Endothelial cell of umbilical vein (primary cell): ENCODE measurements at regions not wholly inside any gene's neighbourhood (a gene's known extent, or its start where the extent isn't known, plus 50 kb on each side); places are given as distances from the start of the nearest gene placed in this dataset.

Experiments used
- BruUV-seq: library from RNA; stranded (reverse); fragments of 400-500 nt; replicated peaks from 2 replicates; lab custom pipeline; 2021; lab: Mats Ljungman, UMichigan
- CTCF ChIA-PET: fragments of 300-600, 350-600 bp; sonication (Branson Sonifier 250); formaldehyde crosslinking; loops from one replicate; lab custom pipeline; 2021; ENCODE audit warnings: antibody characterized with exemption, inconsistent platforms; lab: Charles Lee
- POLR2A ChIA-PET: fragments of 300-600, 350-600 bp; sonication (Branson Sonifier 250); formaldehyde crosslinking; loops from one replicate; lab custom pipeline; 2021; ENCODE audit warnings: antibody characterized with exemption, inconsistent platforms; lab: Charles Lee
- DNase-seq: peaks from one replicate; pipeline ENCODE4 v3.0.0-alpha.2; 2011; ENCODE audit warnings: low read depth, low spot score
- FAIRE-seq: peaks from 2 replicates; lab custom pipeline; 2011; peaks lifted over from hg19 to GRCh38; lab: Jason Lieb, UNC
- H2AFZ ChIP-seq: 2 replicates; pipeline ENCODE4 v1.6.0; 2012; ENCODE audit warnings: low read depth, low read length, control low read depth, inconsistent platforms
- H3K27ac ChIP-seq: 2 replicates; pipeline ENCODE4 v1.5.1; 2011; ENCODE audit warnings: low read depth, mild to moderate bottlenecking, control low read depth, low read length, moderate library complexity; ENCODE audit not compliant: insufficient read depth
- H3K27me3 ChIP-seq, 2 experiments: 2 replicates each; pipeline versions ENCODE4 v1.6.0 to v1.6.1; 2011; ENCODE audit warnings: low read length in 2 of 2, mixed read lengths in 1 of 2; ENCODE audit not compliant: control insufficient read depth in 2 of 2, insufficient read depth in 2 of 2
- H3K36me3 ChIP-seq, 2 experiments: 2 replicates in 1 of 2; 3 replicates in 1 of 2; pipeline ENCODE4 v1.5.1; 2011; ENCODE audit warnings: low read length in 2 of 2, mild to moderate bottlenecking in 1 of 2, moderate library complexity in 1 of 2; ENCODE audit not compliant: control insufficient read depth in 2 of 2, insufficient read depth in 2 of 2; ENCODE audit errors: extremely low read depth in 1 of 2
- H3K4me1 ChIP-seq: 3 replicates; pipeline ENCODE4 v1.5.1; 2011; ENCODE audit warnings: mild to moderate bottlenecking, low read length; ENCODE audit not compliant: control insufficient read depth, insufficient read depth; ENCODE audit errors: extremely low read depth
- H3K4me2 ChIP-seq: 2 replicates; pipeline ENCODE4 v1.6.1; 2011; ENCODE audit warnings: low read length, control low read depth, mixed read lengths; ENCODE audit not compliant: insufficient read depth
- H3K4me3 ChIP-seq, 3 experiments: fragments of 200-600 bp in 1 of 3; sonication (generic), shearing (Covaris generic) in 1 of 3; replicated peaks in 1 of 3; 2 replicates each; pipeline ENCODE4 v1.5.1; 2011 to 2016; ENCODE audit warnings: control low read depth in 3 of 3, low read length in 3 of 3, mild to moderate bottlenecking in 2 of 3, inconsistent platforms in 1 of 3, low read depth in 1 of 3, moderate library complexity in 1 of 3; ENCODE audit not compliant: insufficient read depth in 1 of 3
- H3K79me2 ChIP-seq: 2 replicates; pipeline ENCODE4 v1.6.0; 2012; ENCODE audit warnings: low read length, inconsistent platforms; ENCODE audit not compliant: control insufficient read depth, insufficient read depth
- H3K9ac ChIP-seq: replicated peaks from 2 replicates; pipeline ENCODE3; 2011; ENCODE audit warnings: low read length, control low read depth; ENCODE audit not compliant: insufficient read depth; ENCODE audit errors: extremely low read depth
- H3K9me1 ChIP-seq: replicated peaks from 3 replicates; pipeline ENCODE4 v1.6.0; 2011; ENCODE audit warnings: mild to moderate bottlenecking, low read length; ENCODE audit not compliant: control insufficient read depth, insufficient read depth; ENCODE audit errors: extremely low read depth
- H3K9me3 ChIP-seq: replicated peaks from 2 replicates; pipeline ENCODE4 v1.5.1; 2012; ENCODE audit warnings: low read length, inconsistent platforms; ENCODE audit not compliant: control insufficient read depth, insufficient read depth
- H4K20me1 ChIP-seq: replicated peaks from 2 replicates; pipeline ENCODE3; 2011; ENCODE audit warnings: mild to moderate bottlenecking, low read length; ENCODE audit not compliant: control insufficient read depth, insufficient read depth; ENCODE audit errors: extremely low read depth
- EZH2 ChIP-seq: IDR thresholded peaks from 2 replicates; pipeline ENCODE4 v1.6.1; 2012; ENCODE audit warnings: borderline replicate concordance, low read depth, mild to moderate bottlenecking, moderate library complexity, low read length, inconsistent platforms; ENCODE audit not compliant: severe bottlenecking
- FOS ChIP-seq: IDR thresholded peaks from 2 replicates; pipeline ENCODE4 v1.6.1; 2011; ENCODE audit warnings: mild to moderate bottlenecking, low read length, moderate library complexity, borderline replicate concordance; ENCODE audit not compliant: insufficient read depth
- GATA2 ChIP-seq: IDR thresholded peaks from 2 replicates; pipeline ENCODE4 v1.7.0; 2011; ENCODE audit warnings: low read depth, mild to moderate bottlenecking, moderate library complexity, mixed read lengths, low read length; ENCODE audit not compliant: insufficient read length, insufficient read depth
- JUN ChIP-seq: IDR thresholded peaks from 2 replicates; pipeline ENCODE4 v1.6.1; 2011; ENCODE audit warnings: borderline replicate concordance, low read depth; ENCODE audit not compliant: insufficient read length, insufficient read depth
- MYC ChIP-seq: IDR thresholded peaks from one replicate; pipeline ENCODE4 v1.6.1; 2011; ENCODE audit warnings: mild to moderate bottlenecking, low read depth, low read length
- POLR2A ChIP-seq: IDR thresholded peaks from 2 replicates; pipeline ENCODE4 v1.6.1; 2012; ENCODE audit warnings: low read depth, mild to moderate bottlenecking, control low read depth, low read length
- POLR2AphosphoS5 ChIP-seq: IDR thresholded peaks from 2 replicates; pipeline ENCODE4 v1.6.1; 2012; ENCODE audit warnings: low read depth, mild to moderate bottlenecking, control low read depth, low read length, moderate library complexity; ENCODE audit not compliant: insufficient read depth
- dilution Hi-C: fragments of 300-500 bp; cut with MboI; formaldehyde crosslinking; loops from one replicate; pipeline ENCODE4 v1.15.0; 2019; ENCODE audit warnings: low sequenced_read_pairs; ENCODE audit not compliant: extremely low pct_ligation_motif_present
- intact Hi-C: fragments of 100-400 bp; cut with micrococcal nuclease; formaldehyde crosslinking; loops from one replicate; pipeline ENCODE4 v1.10.0; 2022
- TF ChIP-seq, protein P1 (sequence below), 2 donors: IDR thresholded peaks; 1 replicate in 1 of 2; 2 replicates in 1 of 2; pipeline ENCODE4 v1.5.1; 2011; ENCODE audit warnings: low read length in 2 of 2, mild to moderate bottlenecking in 2 of 2, moderate library complexity in 2 of 2, control low read depth in 1 of 2, inconsistent platforms in 1 of 2, low read depth in 1 of 2; ENCODE audit not compliant: insufficient read depth in 1 of 2; ENCODE audit errors: extremely low read depth in 1 of 2
- TF ChIP-seq, protein P2 (sequence below): IDR thresholded peaks from 2 replicates; pipeline ENCODE4 v1.6.1; 2011; ENCODE audit not compliant: insufficient read depth, insufficient read length

DNA sequence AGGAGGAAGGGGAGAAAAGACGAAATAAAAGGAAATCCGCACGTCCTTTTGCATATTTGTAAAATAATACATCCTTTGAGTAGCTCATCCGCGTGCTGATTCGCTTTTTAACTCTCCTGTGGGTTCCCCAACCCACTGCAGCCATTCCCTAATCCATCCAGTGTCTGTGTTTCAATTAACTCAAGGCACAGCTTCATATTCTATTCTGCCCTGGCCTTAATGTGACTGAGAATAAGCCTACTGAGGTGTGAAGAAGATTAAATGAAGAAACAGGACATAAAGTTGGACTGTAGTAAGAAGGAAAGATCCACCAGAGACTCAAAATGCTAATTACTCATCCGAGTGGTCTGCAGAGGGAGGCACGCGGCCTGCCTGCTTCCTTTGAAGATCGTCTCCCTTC lies 161.4 kb upstream of the SH3BP4 start:
- H4K20me1 ChIP-seq: no peaks in the 10 kb centered on the region
- DNase-seq: no peak
- BruUV-seq: no TSS peak
- no peaks in the 10 kb centered on the region for H3K36me3 ChIP-seq
- peaks cover 3 to 13% of the 10 kb centered on the region in 2 experiments for H3K27me3 ChIP-seq
- no peaks in the 10 kb centered on the region for H3K79me2 ChIP-seq
- intact Hi-C loops: no loop called here
- no peaks in the 10 kb centered on the region for H3K9me1 ChIP-seq
- FAIRE-seq: no peak
- no peak overlapping the region for H3K9ac ChIP-seq
- H3K4me1 ChIP-seq: no peaks in the 10 kb centered on the region
- H3K4me3 ChIP-seq: no peak overlapping the region
- dilution Hi-C loops: no loop called here
- H3K27ac ChIP-seq: no peak overlapping the region
- no peak overlapping the region for H3K4me2 ChIP-seq
- no peaks in the 10 kb centered on the region for H3K9me3 ChIP-seq
- H2AFZ ChIP-seq: no peak overlapping the region
- POLR2A ChIA-PET: no interaction called here
- TF ChIP-seq POLR2AphosphoS5 (no peak), JUN (no peak), POLR2A (no peak), EZH2 (no peak), FOS (no peak), MYC (no peak), GATA2 (no peak)
- TF ChIP-seq, protein P1, sequence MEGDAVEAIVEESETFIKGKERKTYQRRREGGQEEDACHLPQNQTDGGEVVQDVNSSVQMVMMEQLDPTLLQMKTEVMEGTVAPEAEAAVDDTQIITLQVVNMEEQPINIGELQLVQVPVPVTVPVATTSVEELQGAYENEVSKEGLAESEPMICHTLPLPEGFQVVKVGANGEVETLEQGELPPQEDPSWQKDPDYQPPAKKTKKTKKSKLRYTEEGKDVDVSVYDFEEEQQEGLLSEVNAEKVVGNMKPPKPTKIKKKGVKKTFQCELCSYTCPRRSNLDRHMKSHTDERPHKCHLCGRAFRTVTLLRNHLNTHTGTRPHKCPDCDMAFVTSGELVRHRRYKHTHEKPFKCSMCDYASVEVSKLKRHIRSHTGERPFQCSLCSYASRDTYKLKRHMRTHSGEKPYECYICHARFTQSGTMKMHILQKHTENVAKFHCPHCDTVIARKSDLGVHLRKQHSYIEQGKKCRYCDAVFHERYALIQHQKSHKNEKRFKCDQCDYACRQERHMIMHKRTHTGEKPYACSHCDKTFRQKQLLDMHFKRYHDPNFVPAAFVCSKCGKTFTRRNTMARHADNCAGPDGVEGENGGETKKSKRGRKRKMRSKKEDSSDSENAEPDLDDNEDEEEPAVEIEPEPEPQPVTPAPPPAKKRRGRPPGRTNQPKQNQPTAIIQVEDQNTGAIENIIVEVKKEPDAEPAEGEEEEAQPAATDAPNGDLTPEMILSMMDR (IDR thresholded peaks at IDR 0.05; ENCODE audit: extremely low read depth in 1 of 2, insufficient read depth in 1 of 2, low read depth in 1 of 2, low read length in 2 of 2): no peak
- TF ChIP-seq, protein P2, sequence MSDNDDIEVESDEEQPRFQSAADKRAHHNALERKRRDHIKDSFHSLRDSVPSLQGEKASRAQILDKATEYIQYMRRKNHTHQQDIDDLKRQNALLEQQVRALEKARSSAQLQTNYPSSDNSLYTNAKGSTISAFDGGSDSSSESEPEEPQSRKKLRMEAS: no peak
- CTCF ChIA-PET: no interaction called here
